Right lobe of liver (tissue), 6 donors: ENCODE measurements at regions not wholly inside any gene's neighbourhood (a gene's known extent, or its start where the extent isn't known, plus 50 kb on each side); places are given as distances from the start of the nearest gene placed in this dataset.

ENCODE experiments used
- ATAC-seq, 4 donors: fragments of 200-7000 bp; cut with Tn5 transposase; one replicate each; pipeline ENCODE4 v1.9.1; 2020; ENCODE audit warnings: mild to moderate bottlenecking in 4 of 4, moderate library complexity in 4 of 4
- DNase-seq, 3 donors: peaks; one replicate each; pipeline ENCODE4 v3.0.0-alpha.2; 2020
- H3K27ac ChIP-seq, 3 donors: fragments of 200-600 bp; one replicate each; pipeline ENCODE4 v1.8.0; 2022
- H3K27me3 ChIP-seq, 2 donors: fragments of 200-600 bp; one replicate each; pipeline ENCODE4 v1.8.0; 2022
- H3K36me3 ChIP-seq, 4 donors: fragments of 200-600 bp; sonication (generic) in 1 of 4; one replicate each; pipeline versions ENCODE4 v1.5.1 to v1.8.0; 2017 to 2022; ENCODE audit warnings: control low read depth in 1 of 4
- H3K4me1 ChIP-seq, 4 donors: fragments of 200-600 bp; sonication (generic) in 1 of 4; one replicate each; pipeline versions ENCODE4 v1.5.1 to v1.8.0; 2017 to 2022; ENCODE audit warnings: control low read depth in 1 of 4
- H3K4me3 ChIP-seq, 3 donors: fragments of 200-600 bp; one replicate each; pipeline ENCODE4 v1.8.0; 2022
- H3K9me3 ChIP-seq, 4 donors: fragments of 200-600 bp; sonication (generic) in 1 of 4; one replicate each; pipeline versions ENCODE4 v1.5.1 to v1.8.0; 2017 to 2022; ENCODE audit warnings: control low read depth in 1 of 4
- POLR2A ChIP-seq: fragments of 450-650 bp; IDR thresholded peaks from one replicate; pipeline ENCODE4 v1.6.1; 2017; ENCODE audit warnings: antibody characterized with exemption, mild to moderate bottlenecking
- WGBS: methylation state at CpG from one replicate; pipeline ENCODE4 v1.1.6; 2018; ENCODE audit warnings: low coverage, low lambda C conversion rate; ENCODE audit not compliant: insufficient coverage; ENCODE audit errors: missing lambda C conversion rate; 5-methylcytosine and 5-hydroxymethylcytosine counted together
- intact Hi-C, 2 donors: fragments of 100-400 bp; cut with DNase I; formaldehyde crosslinking; loops; one replicate each; pipeline versions ENCODE4 v1.11.2 to v1.14.1; 2022
- TF ChIP-seq, protein P1 (sequence below), 4 donors: fragments of 200-600 bp in 3 of 4; fragments of 450-650 bp in 1 of 4; IDR thresholded peaks; one replicate each; pipeline versions ENCODE4 v1.5.1 to v1.8.0; 2016 to 2022; ENCODE audit warnings: antibody characterized with exemption in 4 of 4, mild to moderate bottlenecking in 2 of 4
- donor health status: DM: no; HTN: yes; CAD: no.
- donor health status: DM: no; HTN: no; CAD: no.
- donor health status: DM: no; HTN: no; CAD: no.
- donor health status: DM: no; HTN: yes; CAD: no.
- donor health status: DM: no; HTN: yes; CAD: no.

DNA sequence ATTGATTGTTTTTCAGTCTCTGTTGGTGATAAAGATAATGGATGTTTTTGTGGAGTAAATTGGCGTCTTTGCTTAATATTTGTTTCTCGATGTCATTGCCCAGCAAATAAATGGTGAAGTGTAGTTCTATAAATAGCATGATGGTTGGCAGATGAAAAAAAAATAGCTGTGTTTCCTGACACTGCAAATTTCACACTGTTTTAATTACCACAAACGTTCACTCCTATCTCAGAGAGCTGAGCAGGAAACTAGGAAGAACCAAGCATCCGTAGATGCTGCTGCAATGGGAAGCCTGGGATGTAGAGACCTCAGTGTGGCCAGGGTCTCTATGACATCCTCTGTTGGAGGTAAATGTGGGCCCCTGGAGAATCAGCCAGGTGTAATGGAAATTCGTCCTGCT, 183.2 kb downstream of the CYRIA start:
- ATAC-seq = no peak
- TF ChIP-seq, protein P1, sequence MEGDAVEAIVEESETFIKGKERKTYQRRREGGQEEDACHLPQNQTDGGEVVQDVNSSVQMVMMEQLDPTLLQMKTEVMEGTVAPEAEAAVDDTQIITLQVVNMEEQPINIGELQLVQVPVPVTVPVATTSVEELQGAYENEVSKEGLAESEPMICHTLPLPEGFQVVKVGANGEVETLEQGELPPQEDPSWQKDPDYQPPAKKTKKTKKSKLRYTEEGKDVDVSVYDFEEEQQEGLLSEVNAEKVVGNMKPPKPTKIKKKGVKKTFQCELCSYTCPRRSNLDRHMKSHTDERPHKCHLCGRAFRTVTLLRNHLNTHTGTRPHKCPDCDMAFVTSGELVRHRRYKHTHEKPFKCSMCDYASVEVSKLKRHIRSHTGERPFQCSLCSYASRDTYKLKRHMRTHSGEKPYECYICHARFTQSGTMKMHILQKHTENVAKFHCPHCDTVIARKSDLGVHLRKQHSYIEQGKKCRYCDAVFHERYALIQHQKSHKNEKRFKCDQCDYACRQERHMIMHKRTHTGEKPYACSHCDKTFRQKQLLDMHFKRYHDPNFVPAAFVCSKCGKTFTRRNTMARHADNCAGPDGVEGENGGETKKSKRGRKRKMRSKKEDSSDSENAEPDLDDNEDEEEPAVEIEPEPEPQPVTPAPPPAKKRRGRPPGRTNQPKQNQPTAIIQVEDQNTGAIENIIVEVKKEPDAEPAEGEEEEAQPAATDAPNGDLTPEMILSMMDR (IDR thresholded peaks at IDR 0.05) = no peak
- no peak for TF ChIP-seq POLR2A
- WGBS = 43% methylated on average over 5 of the region's 5 CpGs
- intact Hi-C loops = no loop called here
- Histone ChIP-seq H3K27ac (no peak overlapping the region), H3K36me3 (no peaks in the 10 kb centered on the region), H3K4me1 (no peaks in the 10 kb centered on the region), H3K27me3 (no peaks in the 10 kb centered on the region), H3K4me3 (no peak overlapping the region), H3K9me3 (no peaks in the 10 kb centered on the region)
- no peak for DNase-seq

DNA sequence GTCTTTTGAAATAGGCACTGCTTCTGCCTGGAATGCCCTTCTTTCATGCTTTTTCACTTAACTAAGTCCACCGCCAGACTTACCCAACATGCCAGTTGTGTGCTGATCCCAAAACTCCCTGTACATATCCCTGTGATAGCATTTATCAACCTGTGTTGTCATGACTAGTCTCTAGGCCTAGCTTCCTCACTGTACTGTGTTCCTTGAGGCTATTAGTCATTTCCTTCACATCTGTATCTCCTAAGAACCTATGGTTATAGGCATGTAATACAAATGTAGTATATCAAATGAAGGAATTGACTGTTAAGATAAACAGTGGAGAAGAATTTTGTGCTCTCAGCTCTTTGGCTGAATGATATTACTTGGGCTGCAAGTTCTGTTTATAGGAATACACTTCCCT, 184.3 kb downstream of the CYRIA start:
- DNase-seq (no peak), ATAC-seq (no peak)
- no peak for TF ChIP-seq POLR2A
- TF ChIP-seq, protein P1 (IDR thresholded peaks at IDR 0.05) = no peak
- H3K4me3 ChIP-seq = no peak overlapping the region
- H3K27ac ChIP-seq = no peak overlapping the region
- intact Hi-C loops = no loop called here
- no peaks in the 10 kb centered on the region for H3K27me3 ChIP-seq
- no peaks in the 10 kb centered on the region for H3K9me3 ChIP-seq
- WGBS = 91% methylated on average over 1 of the region's 1 CpG
- no peaks in the 10 kb centered on the region for H3K36me3 ChIP-seq
- no peaks in the 10 kb centered on the region for H3K4me1 ChIP-seq

DNA sequence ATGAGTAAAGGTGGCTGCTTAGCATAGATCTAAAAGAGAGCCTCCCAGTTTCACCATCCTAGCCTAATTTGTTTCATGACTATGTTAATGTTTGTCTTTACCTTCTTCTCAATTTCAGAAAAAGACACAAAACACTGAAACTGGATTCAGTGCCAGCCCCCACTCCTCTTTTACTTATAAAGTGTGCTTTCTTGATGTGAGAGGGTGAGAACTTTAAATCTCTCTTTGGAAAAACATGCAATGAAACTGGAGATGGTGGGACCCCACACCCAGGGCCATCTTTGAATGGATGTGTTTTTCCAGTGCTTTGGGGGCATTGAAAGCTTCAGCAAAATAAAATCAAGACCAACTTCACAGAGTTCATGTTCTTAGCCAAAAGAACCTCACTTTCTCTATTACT, 185.9 kb downstream of the CYRIA start:
- ATAC-seq = no peak
- no peak for TF ChIP-seq POLR2A
- TF ChIP-seq, protein P1 (IDR thresholded peaks at IDR 0.05) = no peak
- H3K9me3 ChIP-seq = no peaks in the 10 kb centered on the region
- H3K27ac ChIP-seq = no peak overlapping the region
- intact Hi-C loops = no loop called here
- no peaks in the 10 kb centered on the region for H3K36me3 ChIP-seq
- no peak overlapping the region for H3K4me3 ChIP-seq
- H3K27me3 ChIP-seq = no peaks in the 10 kb centered on the region
- no peaks in the 10 kb centered on the region for H3K4me1 ChIP-seq
- no peak for DNase-seq

DNA sequence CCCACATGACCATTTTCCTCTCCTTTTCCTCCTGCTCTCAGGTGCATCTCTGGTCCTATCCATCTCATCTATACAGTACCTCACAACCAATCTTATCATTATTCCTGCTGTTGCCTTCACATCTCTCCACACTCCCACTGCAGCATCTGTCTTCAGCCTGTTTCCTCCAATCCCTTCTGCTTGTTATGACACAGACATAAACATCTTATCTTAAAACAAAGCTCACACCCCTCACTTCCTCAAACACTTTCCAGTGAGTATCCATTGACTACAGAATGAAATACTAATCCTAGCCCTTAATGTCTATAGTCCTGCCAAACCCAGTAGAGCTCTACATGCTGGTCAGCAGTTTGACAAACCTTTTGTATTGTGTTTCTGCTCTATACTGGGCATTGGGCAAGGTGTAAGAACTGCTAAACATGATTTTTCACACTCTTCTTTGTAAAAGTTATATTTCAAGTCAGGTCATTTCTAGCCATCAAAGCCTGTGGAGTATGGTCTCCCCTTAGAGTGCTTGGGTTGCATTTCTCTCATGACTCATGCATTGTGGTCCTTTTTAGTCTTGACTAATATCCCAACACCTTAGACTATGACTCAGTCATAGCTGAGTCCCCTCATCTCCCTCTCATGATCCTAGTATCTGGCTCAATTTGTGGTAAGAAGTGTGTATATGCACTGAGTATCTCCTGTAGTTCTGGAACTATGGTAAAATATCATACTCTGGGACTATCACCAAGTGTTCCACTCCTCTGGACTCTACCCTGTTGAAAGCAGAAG, 187.0 kb downstream of the CYRIA start:
- no peak for DNase-seq
- Histone ChIP-seq H3K27me3 (no peaks in the 10 kb centered on the region), H3K4me3 (no peak overlapping the region), H3K4me1 (no peaks in the 10 kb centered on the region), H3K36me3 (no peaks in the 10 kb centered on the region), H3K9me3 (no peaks in the 10 kb centered on the region), H3K27ac (no peak overlapping the region)
- no peak for TF ChIP-seq POLR2A
- intact Hi-C loops = no loop called here
- ATAC-seq = peak in 1 of 4 donors; percentile 28

DNA sequence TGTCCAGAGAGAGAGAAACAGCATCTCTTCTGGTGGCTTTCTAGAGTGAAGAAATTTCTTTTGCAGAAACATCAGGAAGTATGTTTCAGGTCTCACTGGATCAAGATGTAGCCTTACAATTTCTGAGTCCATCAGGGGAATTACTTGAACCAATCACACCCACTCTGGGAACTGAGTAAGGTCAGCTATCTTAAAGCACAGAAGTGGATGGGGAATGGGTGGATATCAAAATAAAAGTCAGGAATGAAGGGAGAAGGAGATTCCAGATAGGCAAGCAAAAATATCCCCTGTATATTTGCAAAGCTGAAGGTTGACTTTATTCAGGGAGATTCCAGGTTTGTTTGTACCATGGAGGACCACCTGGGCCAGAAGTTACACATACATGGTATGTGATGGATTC, 188.0 kb downstream of the CYRIA start:
- Histone ChIP-seq H3K9me3 (no peaks in the 10 kb centered on the region), H3K27ac (no peak overlapping the region), H3K27me3 (no peaks in the 10 kb centered on the region), H3K4me3 (no peak overlapping the region), H3K36me3 (no peaks in the 10 kb centered on the region), H3K4me1 (no peaks in the 10 kb centered on the region)
- intact Hi-C loops = no loop called here
- DNase-seq = no peak
- TF ChIP-seq, protein P1 (IDR thresholded peaks at IDR 0.05) = no peak
- TF ChIP-seq POLR2A = no peak
- ATAC-seq = no peak
